Hypothalamus (tissue), 51 donors: ENCODE measurements at regions not wholly inside any gene's neighbourhood (a gene's known extent, or its start where the extent isn't known, plus 50 kb on each side); places are given as distances from the start of the nearest gene placed in this dataset.

ENCODE experiments used
- DNase-seq, 51 donors: peaks; one replicate each; lab custom pipeline; 2025; lab: John Stamatoyannopoulos, UW

DNA sequence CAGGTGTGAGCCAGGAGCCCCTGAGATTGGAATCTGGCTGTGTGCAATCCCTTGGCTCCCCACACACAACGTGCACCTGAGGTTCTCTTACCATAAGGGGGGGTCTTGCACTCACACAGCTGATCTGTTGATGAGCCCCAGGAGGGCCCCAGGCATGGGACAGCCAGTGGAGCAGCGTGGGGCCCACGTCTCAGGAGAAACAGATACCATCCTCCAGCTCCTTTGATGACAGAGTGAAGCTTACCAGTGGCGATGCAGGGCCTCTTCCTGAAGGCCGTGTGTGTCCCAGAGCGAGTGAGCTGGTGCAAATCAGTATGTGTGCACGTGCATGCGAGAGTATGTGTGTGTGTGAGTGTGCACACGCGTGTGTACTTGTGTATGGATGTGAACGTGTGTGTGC, 287.4 kb downstream of the IRX1 start:
- no peak for DNase-seq

- no peak for DNase-seq
These were observed 291.2 kb downstream of the IRX1 start for GRCh38 chr5:3886524-3887451.

DNA sequence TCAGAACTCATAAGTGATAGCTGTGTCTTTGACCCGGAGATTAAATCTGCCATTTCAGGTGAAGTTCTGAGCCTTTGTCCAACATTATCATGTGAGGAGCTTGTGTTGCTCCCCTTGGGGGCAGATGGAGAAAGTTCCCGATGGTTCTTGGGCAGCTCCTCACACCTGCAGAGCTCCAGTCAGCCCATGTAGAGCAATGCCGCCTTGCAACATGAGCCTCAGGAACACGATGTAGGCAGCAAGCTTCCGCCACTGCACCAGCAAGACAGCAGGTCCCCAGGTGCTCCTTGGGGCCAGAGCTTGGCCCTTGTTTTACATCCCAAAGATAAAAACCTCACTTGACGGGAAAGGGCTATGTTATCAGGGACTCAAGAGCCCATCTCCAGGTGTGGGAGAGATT, 292.7 kb downstream of the IRX1 start:
- no peak for DNase-seq

- no peak for DNase-seq
These were observed 293.9 kb downstream of the IRX1 start for GRCh38 chr5:3889412-3890142.

GRCh38 chr5:3891113-3891512, 295.5 kb downstream of the IRX1 start:
- no peak for DNase-seq

- DNase-seq, result no peak
These were observed 297.9 kb downstream of the IRX1 start for GRCh38 chr5:3893527-3893926.

- no peak for DNase-seq
These were observed 298.3 kb downstream of the IRX1 start for GRCh38 chr5:3893975-3894374.

DNA sequence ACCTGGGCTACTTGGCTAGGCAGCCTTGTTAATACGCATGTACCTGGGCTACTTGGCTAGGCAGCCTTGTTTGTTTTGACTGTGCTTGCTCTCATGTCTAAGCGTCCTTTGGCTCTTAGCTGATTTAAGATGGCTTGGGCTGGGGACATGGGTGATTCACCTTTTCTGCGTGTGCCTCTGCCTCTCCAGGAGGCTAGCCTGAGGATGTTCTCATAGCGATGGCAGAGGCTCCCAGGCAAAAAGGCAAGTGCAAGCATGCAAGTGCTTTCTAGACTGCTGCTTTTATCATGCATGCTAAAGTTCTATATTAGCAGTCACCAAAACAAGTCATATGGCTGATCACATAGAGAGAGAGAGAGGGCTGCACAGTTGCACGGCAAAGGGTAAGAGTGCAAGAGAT, 300.5 kb downstream of the IRX1 start:
- no peak for DNase-seq

DNA sequence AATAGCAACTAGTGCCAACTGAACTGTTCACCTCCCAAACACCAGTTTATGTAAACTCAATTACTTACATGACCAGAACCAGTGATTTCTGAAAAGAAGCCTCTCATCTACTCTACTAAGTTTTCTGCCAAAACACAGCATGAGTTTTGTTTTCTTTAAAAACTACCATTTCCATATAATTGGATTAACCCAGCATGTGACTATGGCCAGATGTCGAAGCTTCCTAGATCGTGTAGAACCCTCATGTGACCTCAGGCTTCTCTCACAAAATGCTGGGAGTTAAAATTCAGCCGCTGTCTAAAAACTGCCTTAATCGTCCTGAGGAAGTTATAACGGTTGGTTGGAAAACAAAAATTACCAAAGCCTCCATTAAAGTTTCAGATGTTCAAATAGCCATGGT, 303.5 kb downstream of the IRX1 start:
- DNase-seq, result no peak

- DNase-seq, result no peak
These were observed 309.0 kb downstream of the IRX1 start for GRCh38 chr5:3904584-3904983.

- DNase-seq, result no peak
These were observed 309.4 kb downstream of the IRX1 start for GRCh38 chr5:3905031-3905430.

GRCh38 chr5:3905521-3905920, 309.9 kb downstream of the IRX1 start:
- no peak for DNase-seq

- DNase-seq, result no peak
These were observed 315.5 kb downstream of the IRX1 start for GRCh38 chr5:3911111-3911510.

DNA sequence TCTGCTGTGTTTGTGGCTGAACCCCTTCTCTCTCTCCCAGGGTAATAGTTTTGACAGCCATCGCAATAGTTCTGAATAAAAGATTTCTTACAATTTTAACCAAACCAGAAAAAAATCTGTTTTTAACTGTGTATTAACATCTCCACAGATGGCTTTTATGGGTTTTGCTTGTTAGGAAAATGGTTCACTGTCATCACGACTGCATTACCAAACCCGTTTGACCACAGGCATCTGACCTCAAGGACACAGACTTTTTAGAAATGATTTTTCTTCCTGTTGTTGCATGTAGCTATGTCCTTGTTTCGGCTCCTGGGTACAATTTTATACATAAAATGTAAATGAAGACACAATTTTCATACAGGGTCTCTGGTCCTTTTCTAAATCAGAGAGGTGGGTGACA, 316.1 kb downstream of the IRX1 start:
- DNase-seq, result no peak

DNA sequence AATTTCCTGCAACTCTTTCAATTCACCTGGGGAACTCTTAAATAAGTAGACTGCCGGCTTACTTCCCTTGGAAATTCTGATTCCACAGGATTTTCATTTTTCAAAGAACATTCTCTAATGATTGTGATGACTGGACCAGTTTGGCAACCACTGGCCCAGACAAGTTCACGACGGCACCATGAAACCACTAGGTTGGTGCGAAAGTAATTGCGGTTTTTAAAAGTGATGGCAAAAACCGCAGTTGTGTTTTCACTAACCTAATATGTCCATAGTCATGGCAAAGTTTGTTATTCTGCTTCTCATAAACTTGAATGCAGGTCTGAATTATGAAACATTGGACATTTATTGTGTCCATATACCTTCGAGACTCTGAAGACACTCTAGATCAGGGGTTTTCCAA, 317.2 kb downstream of the IRX1 start:
- DNase-seq, result no peak

GRCh38 chr5:3913279-3913678, 317.6 kb downstream of the IRX1 start:
- DNase-seq, result no peak

DNA sequence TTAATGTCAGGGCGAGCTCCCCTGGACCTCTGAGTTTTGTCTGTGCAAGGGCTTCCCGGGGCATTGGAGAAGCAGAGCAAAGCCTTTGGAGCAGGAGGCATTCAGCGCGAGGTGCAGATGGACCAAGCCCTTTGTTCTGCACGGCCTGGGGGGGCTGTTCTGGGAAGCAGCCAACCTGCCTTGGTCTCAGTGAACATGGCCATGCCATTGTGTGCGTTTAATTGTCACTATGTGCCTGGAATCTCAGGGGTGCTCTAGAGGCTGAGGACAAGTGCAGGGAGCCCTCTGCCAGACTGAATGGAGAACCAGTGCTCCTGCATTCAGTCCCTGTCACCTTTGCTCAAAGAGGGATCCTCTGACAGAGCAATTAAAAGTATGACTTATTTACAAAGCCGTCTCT, 329.4 kb downstream of the IRX1 start:
- DNase-seq, result no peak

- no peak for DNase-seq
These were observed 330.3 kb downstream of the IRX1 start for GRCh38 chr5:3925935-3926334.

GRCh38 chr5:3929799-3930198, 334.2 kb downstream of the IRX1 start:
- no peak for DNase-seq

GRCh38 chr5:3931976-3932375, 336.3 kb downstream of the IRX1 start:
- peak in 2 of 51 donors; percentile 3 to 8 for DNase-seq

DNA sequence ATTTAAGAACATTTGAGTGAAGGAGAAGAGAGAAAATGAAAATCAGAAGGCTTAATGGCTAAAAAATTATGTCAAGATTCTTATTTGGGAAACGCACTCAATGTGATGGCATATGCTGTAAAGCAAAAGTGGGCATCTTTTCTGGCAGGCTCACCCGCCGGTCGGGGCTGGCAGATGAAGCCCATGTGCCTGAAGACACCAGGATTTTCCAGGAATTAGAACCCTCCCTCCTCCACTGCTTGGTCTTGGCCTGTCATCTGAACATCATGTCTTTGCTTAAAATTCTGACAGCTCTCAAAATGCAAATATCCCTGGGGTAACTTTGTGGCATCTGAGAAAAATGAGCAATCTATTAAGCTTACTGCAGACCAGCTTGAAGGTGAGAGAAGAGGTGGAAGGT, 337.9 kb downstream of the IRX1 start:
- DNase-seq, result no peak

- DNase-seq, result no peak
These were observed 338.3 kb downstream of the IRX1 start for GRCh38 chr5:3933966-3934365.
